GM12872 (cell line): ENCODE measurements at regions not wholly inside any gene's neighbourhood (a gene's known extent, or its start where the extent isn't known, plus 50 kb on each side); places are given as distances from the start of the nearest gene placed in this dataset.

ENCODE experiments used
- TF ChIP-seq, protein P1 (sequence below): IDR thresholded peaks from 3 replicates; pipeline ENCODE4 v1.5.1; 2011; ENCODE audit warnings: low read depth, mild to moderate bottlenecking, low read length, moderate library complexity; ENCODE audit not compliant: insufficient read depth

- TF ChIP-seq, protein P1, sequence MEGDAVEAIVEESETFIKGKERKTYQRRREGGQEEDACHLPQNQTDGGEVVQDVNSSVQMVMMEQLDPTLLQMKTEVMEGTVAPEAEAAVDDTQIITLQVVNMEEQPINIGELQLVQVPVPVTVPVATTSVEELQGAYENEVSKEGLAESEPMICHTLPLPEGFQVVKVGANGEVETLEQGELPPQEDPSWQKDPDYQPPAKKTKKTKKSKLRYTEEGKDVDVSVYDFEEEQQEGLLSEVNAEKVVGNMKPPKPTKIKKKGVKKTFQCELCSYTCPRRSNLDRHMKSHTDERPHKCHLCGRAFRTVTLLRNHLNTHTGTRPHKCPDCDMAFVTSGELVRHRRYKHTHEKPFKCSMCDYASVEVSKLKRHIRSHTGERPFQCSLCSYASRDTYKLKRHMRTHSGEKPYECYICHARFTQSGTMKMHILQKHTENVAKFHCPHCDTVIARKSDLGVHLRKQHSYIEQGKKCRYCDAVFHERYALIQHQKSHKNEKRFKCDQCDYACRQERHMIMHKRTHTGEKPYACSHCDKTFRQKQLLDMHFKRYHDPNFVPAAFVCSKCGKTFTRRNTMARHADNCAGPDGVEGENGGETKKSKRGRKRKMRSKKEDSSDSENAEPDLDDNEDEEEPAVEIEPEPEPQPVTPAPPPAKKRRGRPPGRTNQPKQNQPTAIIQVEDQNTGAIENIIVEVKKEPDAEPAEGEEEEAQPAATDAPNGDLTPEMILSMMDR: no peak
Observed at GRCh38 chr22:27194096-27194748, 536.8 kb downstream of the MIAT start.

GRCh38 chr22:27195094-27195493 lies 537.7 kb downstream of the MIAT start:
- TF ChIP-seq, protein P1: no peak

- TF ChIP-seq, protein P1: no peak
Observed at GRCh38 chr22:27195494-27195893, 538.1 kb downstream of the MIAT start.

- TF ChIP-seq, protein P1: no peak
Observed at GRCh38 chr22:27196606-27197005, 539.2 kb downstream of the MIAT start.

DNA sequence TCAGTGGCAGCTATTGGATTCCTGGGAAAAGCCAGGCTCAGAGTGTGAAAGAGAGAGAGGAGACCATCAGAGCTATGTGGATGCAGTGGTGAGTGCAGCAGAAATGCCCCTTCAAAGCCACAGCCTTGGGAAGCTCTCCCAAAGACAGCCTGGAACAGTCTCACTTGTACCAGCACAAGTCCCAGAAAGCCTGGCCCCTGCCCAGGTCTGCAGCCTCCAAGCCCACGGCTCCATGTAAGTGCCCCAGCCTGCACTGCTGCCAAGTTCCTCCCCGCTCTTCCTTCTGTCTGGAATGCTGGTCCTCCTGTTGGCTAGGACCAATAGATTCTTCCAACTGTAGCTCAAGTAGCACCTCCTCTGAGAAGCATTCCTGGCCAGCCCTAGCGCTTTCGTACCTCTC lies 539.7 kb downstream of the MIAT start:
- TF ChIP-seq, protein P1: no peak

DNA sequence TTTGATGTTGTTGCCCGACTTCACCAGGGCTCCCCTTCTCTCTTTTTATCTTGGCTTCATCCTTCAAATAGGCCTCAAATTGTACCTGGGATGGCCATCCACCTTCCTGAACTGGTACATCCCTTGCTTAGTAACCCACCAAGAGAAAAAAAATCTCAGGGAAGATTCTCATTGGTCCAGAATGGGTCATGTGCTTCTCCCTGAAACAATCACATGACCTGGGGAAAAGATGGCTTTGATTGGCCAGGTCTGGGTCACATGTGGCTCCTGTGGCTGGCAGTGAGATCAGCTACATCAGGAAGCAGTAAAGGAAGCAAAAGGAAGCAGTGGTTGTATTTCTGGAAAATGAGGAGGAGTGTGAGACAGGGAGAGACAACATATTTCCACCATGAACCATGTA lies 540.2 kb downstream of the MIAT start:
- TF ChIP-seq, protein P1: no peak

- TF ChIP-seq, protein P1: no peak
Observed at GRCh38 chr22:27198518-27199035, 541.2 kb downstream of the MIAT start.

DNA sequence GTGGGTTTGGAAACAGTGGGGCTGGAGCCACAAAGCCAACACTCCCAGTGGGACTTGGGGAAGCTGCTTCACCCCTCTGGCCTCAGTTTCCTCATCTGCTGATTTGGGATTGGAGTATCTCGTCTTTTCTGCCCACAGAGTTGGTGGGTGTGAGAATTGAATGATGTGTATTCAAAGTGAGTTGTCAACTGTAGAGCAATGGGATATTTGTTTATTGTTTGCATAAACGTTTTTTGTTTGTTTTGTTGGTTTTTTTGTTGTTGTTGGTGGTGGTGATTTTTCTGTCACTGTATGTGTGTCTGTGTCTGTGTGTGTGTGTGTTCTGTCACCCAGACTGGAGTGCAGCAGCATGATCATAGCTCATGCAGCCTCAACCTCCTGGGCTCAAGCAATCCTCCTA lies 542.0 kb downstream of the MIAT start:
- TF ChIP-seq, protein P1: no peak
